Mesenchymal stem cell (in vitro differentiated cells and primary cell): ENCODE measurements at regions not wholly inside any gene's neighbourhood (a gene's known extent, or its start where the extent isn't known, plus 50 kb on each side); places are given as distances from the start of the nearest gene placed in this dataset.
"Not testable (repeated sequence)": the region's sequence is repeated elsewhere in the genome, so short reads cannot be mapped to it uniquely, and the experiment has no call there.

Source experiments
- DNase-seq: peaks from one replicate; pipeline ENCODE4 v3.0.0-alpha.2; 2013
- H2AFZ ChIP-seq: one replicate; pipeline ENCODE4 v1.6.1; 2013; ENCODE audit warnings: low read depth, mild to moderate bottlenecking, control low read depth, inconsistent platforms, low read length, moderate library complexity
- H2AK5ac ChIP-seq: 2 replicates; pipeline ENCODE4 v1.6.1; 2013; ENCODE audit warnings: low read length, moderate library complexity, mild to moderate bottlenecking, inconsistent platforms; ENCODE audit not compliant: severe bottlenecking
- H2BK120ac ChIP-seq: one replicate; pipeline ENCODE4 v1.6.1; 2013; ENCODE audit warnings: low read depth, mild to moderate bottlenecking, inconsistent platforms, low read length, moderate library complexity
- H2BK12ac ChIP-seq, 2 experiments: one replicate each; pipeline ENCODE4 v1.6.1; 2013; ENCODE audit warnings: inconsistent platforms in 2 of 2, low read length in 2 of 2, mild to moderate bottlenecking in 2 of 2, moderate library complexity in 2 of 2, control low read depth in 1 of 2
- H2BK15ac ChIP-seq: one replicate; pipeline ENCODE4 v1.6.1; 2013; ENCODE audit warnings: mild to moderate bottlenecking, low read depth, inconsistent platforms; ENCODE audit not compliant: poor library complexity, severe bottlenecking
- H2BK5ac ChIP-seq: 2 replicates; pipeline ENCODE4 v1.6.1; 2013; ENCODE audit warnings: low read depth, mild to moderate bottlenecking, low read length, control low read depth, inconsistent platforms; ENCODE audit not compliant: poor library complexity, severe bottlenecking
- H3K14ac ChIP-seq, 2 experiments: one replicate each; pipeline ENCODE4 v1.6.1; 2013; ENCODE audit warnings: inconsistent platforms in 2 of 2, low read length in 2 of 2, control low read depth in 1 of 2, mild to moderate bottlenecking in 1 of 2, moderate library complexity in 1 of 2
- H3K18ac ChIP-seq, 2 experiments: one replicate each; pipeline ENCODE4 v1.6.1; 2013; ENCODE audit warnings: inconsistent platforms in 2 of 2, low read length in 2 of 2, control low read depth in 1 of 2, low read depth in 1 of 2, mild to moderate bottlenecking in 1 of 2
- H3K23ac ChIP-seq, 2 experiments: one replicate each; pipeline ENCODE4 v1.6.1; 2013; ENCODE audit warnings: inconsistent platforms in 2 of 2, low read length in 2 of 2, mild to moderate bottlenecking in 2 of 2, moderate library complexity in 2 of 2, control low read depth in 1 of 2
- H3K27ac ChIP-seq: 2 replicates; pipeline ENCODE4 v1.5.1; 2013; ENCODE audit warnings: mild to moderate bottlenecking, moderate library complexity, low read length, control low read depth, inconsistent platforms; ENCODE audit not compliant: poor library complexity, severe bottlenecking
- H3K27me3 ChIP-seq, 2 experiments: 2 replicates each; pipeline versions ENCODE4 v1.6.1 to v1.7.0; 2013; ENCODE audit warnings: low read length in 2 of 2, mild to moderate bottlenecking in 2 of 2, moderate library complexity in 2 of 2, control low read depth in 1 of 2, inconsistent platforms in 1 of 2; ENCODE audit not compliant: control insufficient read depth in 1 of 2, insufficient read depth in 1 of 2
- H3K36me3 ChIP-seq, 2 experiments: 2 replicates each; pipeline versions ENCODE4 v1.6.1 to v1.7.0; 2013; ENCODE audit warnings: low read length in 2 of 2, control low read depth in 1 of 2, inconsistent platforms in 1 of 2, low read depth in 1 of 2, mild to moderate bottlenecking in 1 of 2; ENCODE audit not compliant: insufficient read depth in 2 of 2, control insufficient read depth in 1 of 2
- H3K4ac ChIP-seq, 2 experiments: one replicate each; pipeline ENCODE4 v1.6.1; 2013; ENCODE audit warnings: inconsistent platforms in 2 of 2, low read length in 2 of 2, mild to moderate bottlenecking in 2 of 2, moderate library complexity in 2 of 2, control low read depth in 1 of 2, low read depth in 1 of 2
- H3K4me1 ChIP-seq: 2 replicates; pipeline ENCODE4 v1.6.1; 2013; ENCODE audit warnings: low read depth, low read length, control low read depth; ENCODE audit not compliant: control insufficient read depth, insufficient read depth
- H3K4me2 ChIP-seq: 2 replicates; pipeline ENCODE4 v1.6.1; 2013; ENCODE audit warnings: low read length, mild to moderate bottlenecking, inconsistent platforms; ENCODE audit not compliant: poor library complexity, severe bottlenecking
- H3K4me3 ChIP-seq, 2 experiments: 2 replicates each; pipeline versions ENCODE4 v1.5.1 to v1.7.0; 2013; ENCODE audit warnings: low read length in 2 of 2, mild to moderate bottlenecking in 2 of 2, control low read depth in 1 of 2, low read depth in 1 of 2; ENCODE audit not compliant: insufficient read depth in 1 of 2
- H3K79me1 ChIP-seq: replicated peaks from 2 replicates; pipeline ENCODE4 v1.6.1; 2013; ENCODE audit warnings: mild to moderate bottlenecking, control low read depth, low read length, inconsistent platforms; ENCODE audit not compliant: poor library complexity, severe bottlenecking
- H3K9ac ChIP-seq: 2 replicates; pipeline ENCODE4 v1.7.0; 2013; ENCODE audit warnings: mild to moderate bottlenecking, low read length, moderate library complexity
- H3K9me3 ChIP-seq: 2 replicates; pipeline ENCODE4 v1.7.0; 2013; ENCODE audit warnings: mild to moderate bottlenecking, low read length; ENCODE audit not compliant: control insufficient read depth
- H4K8ac ChIP-seq: one replicate; pipeline ENCODE4 v1.6.1; 2013; ENCODE audit warnings: inconsistent platforms, mild to moderate bottlenecking, low read length, moderate library complexity
- H4K91ac ChIP-seq: one replicate; pipeline ENCODE4 v1.6.1; 2013; ENCODE audit warnings: mild to moderate bottlenecking, low read length, inconsistent platforms
- WGBS: methylation state at CpG from one replicate; pipeline ENCODE4 v1.1.7; 2013; ENCODE audit warnings: mixed read lengths; 5-methylcytosine and 5-hydroxymethylcytosine counted together

DNA sequence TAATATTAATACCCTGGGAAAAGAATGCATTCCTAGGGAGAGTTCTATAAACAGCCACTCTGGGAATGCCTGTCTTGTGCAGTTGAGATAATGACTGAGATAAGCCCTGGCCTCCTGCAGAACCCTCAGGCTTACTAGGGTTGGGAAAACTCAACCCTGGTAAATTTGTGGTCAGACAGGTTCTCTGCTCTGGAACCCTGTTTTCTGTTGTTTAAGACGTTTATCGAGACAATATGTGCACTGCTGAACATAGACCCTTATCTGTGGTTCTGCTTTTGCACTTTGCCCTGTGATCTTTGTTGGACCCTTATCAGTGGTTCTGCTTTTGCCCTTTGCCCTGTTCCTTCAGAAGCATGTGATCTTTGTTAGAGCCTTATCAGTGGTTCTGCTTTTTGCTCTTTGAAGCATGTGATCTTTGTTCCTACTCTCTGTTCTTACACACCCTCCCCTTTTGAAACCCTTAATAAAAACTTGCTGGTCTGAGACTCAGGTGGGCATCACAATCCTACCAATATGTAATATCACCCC lies 2754.0 kb downstream of the PCDH9 start:
- H4K91ac ChIP-seq, H2BK12ac ChIP-seq, H2BK120ac ChIP-seq, H2AK5ac ChIP-seq, H3K23ac ChIP-seq, H3K27me3 ChIP-seq, H4K8ac ChIP-seq, H2AFZ ChIP-seq, H3K14ac ChIP-seq, H3K36me3 ChIP-seq, H3K9ac ChIP-seq, H3K4me3 ChIP-seq, H2BK15ac ChIP-seq, H3K79me1 ChIP-seq, H3K27ac ChIP-seq, DNase-seq, H3K9me3 ChIP-seq, H3K4me1 ChIP-seq, H3K4me2 ChIP-seq, H2BK5ac ChIP-seq, H3K4ac ChIP-seq, H3K18ac ChIP-seq: not testable (repeated sequence)
- WGBS: 96% methylated on average over 2 of the region's 2 CpGs

DNA sequence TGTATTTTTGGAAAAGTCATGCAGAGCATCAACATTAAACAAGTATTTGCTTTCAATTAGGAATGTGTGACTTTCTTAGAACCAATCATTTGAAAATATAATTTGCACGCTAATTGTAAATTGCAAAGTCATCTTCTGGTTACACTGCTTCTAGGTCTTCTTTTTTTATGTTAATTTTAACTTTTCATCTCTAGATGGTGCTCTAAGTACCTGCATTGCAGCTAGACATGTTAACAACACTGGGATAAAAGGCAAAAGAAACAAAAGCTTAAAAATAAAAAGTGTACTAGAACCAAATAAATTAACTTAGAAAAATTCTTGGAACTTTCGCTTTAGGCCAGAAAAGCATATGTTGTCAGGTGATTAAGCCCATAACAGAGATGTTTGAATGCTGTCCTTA lies 2758.2 kb downstream of the PCDH9 start:
- Histone ChIP-seq H3K4me3 (no peak overlapping the region), H3K27me3 (no peaks in the 10 kb centered on the region), H2BK15ac (no peak overlapping the region), H3K9ac (no peak overlapping the region), H4K8ac (no peak overlapping the region), H3K23ac (no peak overlapping the region), H4K91ac (no peak overlapping the region), H3K36me3 (no peaks in the 10 kb centered on the region), H2AK5ac (no peak overlapping the region), H2BK12ac (no peak overlapping the region), H2BK120ac (no peak overlapping the region), H3K14ac (no peak overlapping the region), H3K27ac (no peak overlapping the region), H3K4ac (no peak overlapping the region), H3K4me1 (no peaks in the 10 kb centered on the region), H3K4me2 (no peak overlapping the region), H3K9me3 (no peaks in the 10 kb centered on the region), H3K79me1 (no peaks in the 10 kb centered on the region), H2AFZ (no peak overlapping the region), H3K18ac (no peak overlapping the region), H2BK5ac (no peak overlapping the region)
- peak; percentile 57 for DNase-seq
- no CpG with 5 or more reads among the region's 2 CpGs for WGBS

DNA sequence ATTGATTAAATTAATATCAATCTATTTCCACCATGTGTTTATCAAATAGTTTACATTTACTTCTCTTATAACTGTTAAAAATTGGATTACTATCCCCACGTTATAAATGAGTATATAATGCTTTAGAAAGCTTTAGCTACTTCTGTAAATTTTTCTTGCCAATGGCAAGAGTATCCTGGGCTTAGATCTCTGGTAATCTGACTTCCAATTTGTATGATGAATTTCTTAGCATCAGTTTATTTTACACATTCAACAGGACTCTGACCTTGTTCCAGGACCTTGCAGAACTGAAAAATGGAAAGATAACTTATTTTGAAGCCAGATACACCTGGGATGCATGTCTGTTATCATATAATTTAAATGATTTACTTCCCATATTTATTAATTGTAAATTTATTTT lies 2759.4 kb downstream of the PCDH9 start:
- no peaks in the 10 kb centered on the region for H3K36me3 ChIP-seq
- no peaks in the 10 kb centered on the region for H3K79me1 ChIP-seq
- H2BK15ac ChIP-seq: no peak overlapping the region
- H3K4me1 ChIP-seq: no peaks in the 10 kb centered on the region
- no peaks in the 10 kb centered on the region for H3K9me3 ChIP-seq
- no peak overlapping the region for H3K27ac ChIP-seq
- H3K9ac ChIP-seq: no peak overlapping the region
- no peak overlapping the region for H3K18ac ChIP-seq
- no peak overlapping the region for H3K4ac ChIP-seq
- H2AK5ac ChIP-seq: no peak overlapping the region
- no peak overlapping the region for H3K4me3 ChIP-seq
- H4K8ac ChIP-seq: no peak overlapping the region
- no CpG with 5 or more reads among the region's 1 CpG for WGBS
- no peaks in the 10 kb centered on the region for H3K27me3 ChIP-seq
- DNase-seq: no peak
- no peak overlapping the region for H4K91ac ChIP-seq
- no peak overlapping the region for H2AFZ ChIP-seq
- H3K14ac ChIP-seq: no peak overlapping the region
- H2BK12ac ChIP-seq: no peak overlapping the region
- no peak overlapping the region for H3K4me2 ChIP-seq
- H2BK5ac ChIP-seq: no peak overlapping the region
- H3K23ac ChIP-seq: no peak overlapping the region
- no peak overlapping the region for H2BK120ac ChIP-seq

DNA sequence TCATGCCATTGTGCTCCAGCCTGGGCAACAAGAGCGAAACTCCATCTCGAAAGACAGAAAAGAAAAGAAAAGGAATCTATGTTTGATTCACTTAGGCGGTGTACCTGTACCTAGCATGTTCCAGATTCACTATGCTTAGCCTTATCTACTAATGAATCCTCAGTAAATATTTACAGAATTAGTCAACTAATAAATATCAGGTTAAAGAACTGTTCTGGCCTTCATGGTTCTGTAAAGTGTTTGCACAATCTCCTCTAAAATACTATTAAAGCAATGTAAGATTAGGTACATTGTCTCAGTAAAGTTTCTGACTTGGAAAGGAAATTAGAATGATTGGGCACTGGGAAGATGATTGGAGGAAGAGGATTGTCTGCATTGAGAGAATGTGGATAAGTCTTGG lies 2770.4 kb downstream of the PCDH9 start:
- Histone ChIP-seq H3K4ac (no peak overlapping the region), H3K27me3 (no peaks in the 10 kb centered on the region), H2BK5ac (no peak overlapping the region), H3K9me3 (no peaks in the 10 kb centered on the region), H3K14ac (no peak overlapping the region), H3K23ac (no peak overlapping the region), H3K18ac (no peak overlapping the region), H4K91ac (no peak overlapping the region), H2BK12ac (no peak overlapping the region), H2AK5ac (no peak overlapping the region), H2BK120ac (no peak overlapping the region), H3K4me1 (no peaks in the 10 kb centered on the region), H3K9ac (no peak overlapping the region), H3K4me3 (no peak overlapping the region), H2BK15ac (no peak overlapping the region), H2AFZ (no peak overlapping the region), H3K79me1 (no peaks in the 10 kb centered on the region), H3K4me2 (no peak overlapping the region), H3K36me3 (no peaks in the 10 kb centered on the region), H4K8ac (no peak overlapping the region), H3K27ac (no peak overlapping the region)
- WGBS: 100% methylated on average over 1 of the region's 3 CpGs
- no peak for DNase-seq
